ENCODE measurements at regions not wholly inside any gene's neighbourhood (a gene's known extent, or its start where the extent isn't known, plus 50 kb on each side); places are given as distances from the start of the nearest gene placed in this dataset.

DNA sequence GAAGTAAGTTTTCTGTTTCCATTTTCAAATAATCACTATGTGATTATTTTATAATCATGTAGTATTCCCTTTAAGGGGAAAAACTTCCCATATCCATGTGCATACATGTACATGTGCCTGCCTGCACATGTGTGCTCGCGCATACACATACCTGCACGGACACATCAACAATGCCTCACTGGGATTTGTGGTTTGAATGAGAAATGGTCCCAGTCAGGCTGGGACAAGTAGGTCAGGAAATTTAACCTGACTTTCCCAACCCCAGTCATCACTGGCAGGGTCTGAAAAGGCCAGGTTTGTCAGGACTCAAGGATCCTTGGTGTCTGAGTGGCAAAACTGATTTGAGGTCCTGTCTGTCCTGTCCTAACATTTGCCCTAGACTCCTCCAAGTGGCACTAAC lies 109.3 kb upstream of the MRPS22 start:
- no peaks in the 10 kb centered on the region for H3K36me3 ChIP-seq
- H3K4me1 ChIP-seq (ENCODE audit: control insufficient read depth in 1 of 2, insufficient read depth in 1 of 2, low read depth in 1 of 2, low read length in 1 of 2): peaks cover 4 to 6% of the 10 kb centered on the region in 2 experiments
- H3K9me3 ChIP-seq: no peaks in the 10 kb centered on the region
- peaks cover 23% of the 10 kb centered on the region for H3K27me3 ChIP-seq
- no peak overlapping the region for H3K4me3 ChIP-seq (ENCODE audit: low read depth in 1 of 2, low read length in 1 of 2)
- H3K27ac ChIP-seq: no peak overlapping the region
- TF ChIP-seq, protein P1, sequence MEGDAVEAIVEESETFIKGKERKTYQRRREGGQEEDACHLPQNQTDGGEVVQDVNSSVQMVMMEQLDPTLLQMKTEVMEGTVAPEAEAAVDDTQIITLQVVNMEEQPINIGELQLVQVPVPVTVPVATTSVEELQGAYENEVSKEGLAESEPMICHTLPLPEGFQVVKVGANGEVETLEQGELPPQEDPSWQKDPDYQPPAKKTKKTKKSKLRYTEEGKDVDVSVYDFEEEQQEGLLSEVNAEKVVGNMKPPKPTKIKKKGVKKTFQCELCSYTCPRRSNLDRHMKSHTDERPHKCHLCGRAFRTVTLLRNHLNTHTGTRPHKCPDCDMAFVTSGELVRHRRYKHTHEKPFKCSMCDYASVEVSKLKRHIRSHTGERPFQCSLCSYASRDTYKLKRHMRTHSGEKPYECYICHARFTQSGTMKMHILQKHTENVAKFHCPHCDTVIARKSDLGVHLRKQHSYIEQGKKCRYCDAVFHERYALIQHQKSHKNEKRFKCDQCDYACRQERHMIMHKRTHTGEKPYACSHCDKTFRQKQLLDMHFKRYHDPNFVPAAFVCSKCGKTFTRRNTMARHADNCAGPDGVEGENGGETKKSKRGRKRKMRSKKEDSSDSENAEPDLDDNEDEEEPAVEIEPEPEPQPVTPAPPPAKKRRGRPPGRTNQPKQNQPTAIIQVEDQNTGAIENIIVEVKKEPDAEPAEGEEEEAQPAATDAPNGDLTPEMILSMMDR (IDR thresholded peaks at IDR 0.05): no peak

DNA sequence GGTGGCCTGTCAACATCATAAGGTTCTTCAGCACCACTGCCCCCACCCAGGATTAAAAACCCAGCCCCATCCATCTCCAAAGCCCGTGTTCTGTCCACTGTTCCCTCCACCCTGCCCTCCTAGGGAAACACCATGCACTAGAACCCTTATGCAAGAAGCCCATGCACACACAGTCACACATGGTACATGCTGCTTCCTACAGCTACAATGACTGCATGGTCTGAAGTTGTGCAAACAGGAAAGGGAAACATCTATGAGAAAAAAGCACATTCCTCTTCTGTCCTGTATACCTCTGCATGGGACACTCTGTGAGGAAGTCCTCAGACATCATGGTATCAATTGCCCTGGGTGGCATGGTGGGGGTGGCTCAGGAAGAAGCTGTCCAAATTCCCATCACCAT lies 108.6 kb upstream of the MRPS22 start:
- no peak overlapping the region for H3K27ac ChIP-seq
- H3K9me3 ChIP-seq: no peaks in the 10 kb centered on the region
- no peak overlapping the region for H3K4me3 ChIP-seq (ENCODE audit: low read depth in 1 of 2, low read length in 1 of 2)
- no peaks in the 10 kb centered on the region for H3K36me3 ChIP-seq
- TF ChIP-seq, protein P1 (IDR thresholded peaks at IDR 0.05): no peak
- peaks cover 4 to 6% of the 10 kb centered on the region in 2 experiments for H3K4me1 ChIP-seq (ENCODE audit: control insufficient read depth in 1 of 2, insufficient read depth in 1 of 2, low read depth in 1 of 2, low read length in 1 of 2)
- peaks cover 30% of the 10 kb centered on the region for H3K27me3 ChIP-seq

DNA sequence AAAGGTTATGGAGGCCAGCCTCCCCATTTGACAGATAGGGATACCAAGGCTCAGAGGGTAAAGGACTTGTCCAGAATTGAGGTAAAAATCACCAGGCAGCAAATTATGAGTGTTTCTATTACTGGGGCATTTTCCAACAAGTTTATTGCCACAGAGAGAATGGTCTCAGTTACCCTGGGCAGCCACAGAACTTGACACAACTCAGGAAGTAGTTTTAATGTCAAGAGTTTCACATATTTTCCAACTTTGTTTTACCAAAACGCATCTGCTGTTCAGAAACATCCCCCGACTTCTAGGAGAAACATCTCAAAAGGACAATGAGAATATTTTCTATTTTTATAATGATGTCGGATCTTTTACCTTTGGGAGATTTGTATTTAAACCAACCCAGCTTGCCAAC lies 107.5 kb upstream of the MRPS22 start:
- H3K4me1 ChIP-seq (ENCODE audit: control insufficient read depth in 1 of 2, insufficient read depth in 1 of 2, low read depth in 1 of 2, low read length in 1 of 2): peaks cover 4 to 6% of the 10 kb centered on the region in 2 experiments
- TF ChIP-seq, protein P1 (IDR thresholded peaks at IDR 0.05): no peak
- H3K27ac ChIP-seq: no peak overlapping the region
- H3K9me3 ChIP-seq: no peaks in the 10 kb centered on the region
- peaks cover 42% of the 10 kb centered on the region for H3K27me3 ChIP-seq
- H3K36me3 ChIP-seq: no peaks in the 10 kb centered on the region
- H3K4me3 ChIP-seq (ENCODE audit: low read depth in 1 of 2, low read length in 1 of 2): no peak overlapping the region

DNA sequence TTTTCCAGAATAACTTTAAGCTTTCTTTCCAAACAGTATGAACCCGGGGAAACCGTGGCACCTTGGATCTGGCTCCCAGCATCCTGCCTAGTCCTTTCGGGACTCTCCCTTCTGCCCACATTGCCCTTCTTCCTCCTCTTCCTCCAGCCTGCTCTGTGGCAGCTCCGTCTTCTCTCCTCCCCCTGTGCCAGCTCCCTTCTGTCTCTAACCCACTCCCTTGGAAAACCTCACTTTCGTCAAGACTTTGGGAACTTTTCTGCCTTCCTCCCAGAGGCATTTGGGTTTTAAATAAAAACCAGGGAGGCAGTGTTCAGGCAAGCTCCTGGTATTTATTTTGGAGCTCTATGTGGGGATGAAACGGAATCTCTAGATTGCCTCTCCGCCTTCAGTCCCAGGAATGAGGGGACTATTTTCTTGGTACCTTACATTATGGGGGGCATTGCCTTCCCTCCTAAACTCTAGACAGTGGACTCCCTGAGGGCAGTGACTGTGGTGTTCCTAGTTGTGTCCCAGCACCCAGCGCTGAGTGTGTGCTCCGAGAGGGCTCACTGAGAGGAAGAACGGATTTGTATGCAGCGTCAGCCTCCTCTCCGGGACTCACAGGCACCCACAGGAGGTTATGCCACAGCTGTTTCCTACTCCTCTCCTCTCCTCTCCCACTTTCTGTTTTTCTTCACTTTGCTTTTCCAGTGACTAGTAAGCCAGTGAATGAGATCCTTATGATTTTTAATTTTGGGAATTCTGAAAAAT lies 105.4 kb upstream of the MRPS22 start:
- no peaks in the 10 kb centered on the region for H3K36me3 ChIP-seq
- peaks cover 4 to 6% of the 10 kb centered on the region in 2 experiments for H3K4me1 ChIP-seq (ENCODE audit: control insufficient read depth in 1 of 2, insufficient read depth in 1 of 2, low read depth in 1 of 2, low read length in 1 of 2)
- TF ChIP-seq, protein P1 (IDR thresholded peaks at IDR 0.05): no peak
- peaks cover 63% of the 10 kb centered on the region for H3K27me3 ChIP-seq
- no peak overlapping the region for H3K4me3 ChIP-seq (ENCODE audit: low read depth in 1 of 2, low read length in 1 of 2)
- H3K27ac ChIP-seq: no peak overlapping the region
- no peaks in the 10 kb centered on the region for H3K9me3 ChIP-seq

DNA sequence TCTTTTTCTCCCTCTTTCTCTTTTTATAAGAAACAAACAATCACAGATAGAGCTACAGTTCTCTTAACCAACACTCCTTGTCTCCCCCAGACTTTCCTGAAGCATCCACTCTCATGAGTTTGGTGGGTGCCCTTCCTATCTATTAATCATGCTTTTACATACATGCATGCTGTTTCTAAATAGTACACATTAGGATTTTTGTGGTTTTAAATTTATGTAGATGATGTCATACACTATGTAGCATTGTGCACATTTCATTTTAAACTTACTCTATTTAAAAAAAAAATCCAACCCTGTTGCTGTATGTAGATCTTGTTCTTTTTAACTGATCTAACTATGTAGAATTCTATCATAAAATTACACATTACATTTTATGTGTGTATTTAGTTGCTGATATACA lies 104.3 kb upstream of the MRPS22 start:
- Histone ChIP-seq H3K4me3 (ENCODE audit: low read depth in 1 of 2, low read length in 1 of 2) (no peak overlapping the region), H3K27ac (no peak overlapping the region), H3K4me1 (ENCODE audit: control insufficient read depth in 1 of 2, insufficient read depth in 1 of 2, low read depth in 1 of 2, low read length in 1 of 2) (peaks cover 4 to 6% of the 10 kb centered on the region in 2 experiments), H3K9me3 (no peaks in the 10 kb centered on the region), H3K27me3 (peaks cover 74% of the 10 kb centered on the region), H3K36me3 (no peaks in the 10 kb centered on the region)
- TF ChIP-seq, protein P1 (IDR thresholded peaks at IDR 0.05): no peak

All from neutrophil (primary cell).